ENCODE measurements at regions not wholly inside any gene's neighbourhood (a gene's known extent, or its start where the extent isn't known, plus 50 kb on each side); places are given as distances from the start of the nearest gene placed in this dataset.
A peak's percentile ranks its signal among the peaks of the same experiment; 100 is the strongest.
"Not testable (repeated sequence)": the region's sequence is repeated elsewhere in the genome, so short reads cannot be mapped to it uniquely, and the experiment has no call there.

GRCh38 chr4:85018983-85019382 lies 52.5 kb upstream of the WDFY3 start:
- no peak for DNase-seq (ENCODE audit: low read depth)

DNA sequence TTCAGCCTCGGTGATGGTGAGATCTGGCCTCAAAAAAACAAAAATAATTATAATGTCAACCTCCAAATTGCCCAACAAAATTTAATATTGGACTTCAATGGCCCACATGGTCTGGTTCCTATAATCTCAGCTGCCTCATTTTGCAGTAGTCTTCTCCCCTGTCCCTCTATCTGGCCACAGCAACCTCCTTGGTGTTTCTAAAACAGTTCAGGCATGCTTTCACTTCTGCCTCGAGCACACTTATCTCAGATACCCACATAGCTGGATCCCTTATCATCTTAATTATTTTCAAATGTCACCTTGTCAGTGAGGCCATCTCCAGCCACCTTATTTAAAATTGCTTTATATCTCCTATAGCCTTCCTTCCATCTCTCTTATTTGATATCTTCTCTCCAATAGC lies 52.9 kb upstream of the WDFY3 start:
- DNase-seq (ENCODE audit: low read depth) = no peak

DNA sequence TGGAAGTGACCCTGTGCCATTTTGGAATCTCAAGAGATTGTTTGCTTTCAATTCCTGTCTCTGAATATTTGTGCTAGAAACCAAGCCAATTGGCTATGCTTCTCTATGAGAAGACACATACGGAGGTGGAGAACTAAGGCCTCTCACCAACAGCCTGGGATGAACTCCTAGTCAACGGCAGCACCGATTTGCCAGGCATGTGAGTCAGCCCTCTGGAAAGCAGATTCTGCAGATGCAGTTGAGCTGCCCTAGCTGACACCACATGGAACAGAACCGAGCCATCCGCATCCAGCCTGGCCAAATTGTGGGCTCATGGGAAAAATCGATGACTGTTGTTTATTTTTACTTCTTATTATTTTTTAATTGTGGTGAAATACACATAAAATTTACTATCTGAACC lies 58.2 kb upstream of the WDFY3 start:
- DNase-seq (ENCODE audit: low read depth) = no peak

- DNase-seq (ENCODE audit: low read depth) = peak; percentile 7
Observed at GRCh38 chr4:85028910-85029309, 62.4 kb upstream of the WDFY3 start.

- DNase-seq (ENCODE audit: low read depth) = no peak
Observed at GRCh38 chr4:85029453-85029852, 63.0 kb upstream of the WDFY3 start.

GRCh38 chr4:85030156-85030555 lies 63.7 kb upstream of the WDFY3 start:
- no peak for DNase-seq (ENCODE audit: low read depth)

GRCh38 chr4:85033838-85034237 lies 67.3 kb upstream of the WDFY3 start:
- not testable (repeated sequence) for DNase-seq (ENCODE audit: low read depth)

DNA sequence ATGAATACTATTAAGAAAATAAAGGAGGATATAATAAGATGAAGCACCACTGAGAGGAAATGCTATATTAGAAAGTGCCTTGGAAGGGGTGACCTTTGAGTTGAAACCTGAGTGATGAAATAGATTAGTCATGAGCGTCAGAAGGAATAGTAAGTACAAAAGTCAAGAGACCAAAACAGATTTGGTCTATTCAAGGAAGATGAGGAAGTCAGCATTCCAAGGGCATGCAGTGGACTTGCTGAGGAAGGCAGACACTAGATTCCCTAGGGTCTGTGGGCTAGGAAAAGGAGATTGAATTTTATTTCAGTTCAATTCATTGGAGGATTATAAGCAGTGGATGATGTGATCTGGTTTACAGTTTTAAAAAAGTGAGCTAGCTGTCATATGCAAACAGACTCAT lies 73.0 kb upstream of the WDFY3 start:
- no peak for DNase-seq (ENCODE audit: low read depth)

DNA sequence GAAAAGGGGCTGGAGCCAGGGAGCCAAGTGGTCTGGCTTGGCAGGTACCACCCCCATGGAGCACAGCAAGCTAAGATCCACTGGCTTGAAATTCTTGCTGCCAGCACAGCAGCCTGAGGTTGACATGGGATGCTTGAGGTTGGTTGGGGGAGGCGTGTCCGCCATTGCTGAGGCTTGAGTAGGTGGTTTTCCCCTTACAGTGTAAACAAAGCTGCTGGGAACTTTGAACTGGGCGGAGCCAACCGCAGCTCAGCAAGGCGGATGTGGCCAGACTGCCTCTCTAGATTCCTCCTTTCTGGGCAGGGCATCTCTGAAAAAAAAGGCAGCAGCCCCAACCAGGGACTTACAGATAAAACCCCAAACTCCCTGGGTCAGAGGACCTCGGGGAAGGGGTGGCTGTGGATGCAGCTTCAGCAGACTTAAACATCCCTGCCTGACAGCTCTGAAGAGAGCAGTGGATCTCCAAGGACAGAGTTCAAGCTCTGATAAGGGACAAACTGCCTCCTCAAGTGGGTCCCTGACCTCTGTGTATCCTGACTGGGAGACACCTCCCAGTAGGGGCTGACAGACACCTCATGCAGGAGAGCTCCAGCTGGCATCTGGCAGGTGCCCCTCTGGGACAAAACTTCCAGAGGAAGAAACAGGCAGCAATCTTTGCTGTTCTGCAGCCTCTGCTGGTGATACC lies 77.5 kb upstream of the WDFY3 start:
- DNase-seq (ENCODE audit: low read depth) = not testable (repeated sequence)

DNA sequence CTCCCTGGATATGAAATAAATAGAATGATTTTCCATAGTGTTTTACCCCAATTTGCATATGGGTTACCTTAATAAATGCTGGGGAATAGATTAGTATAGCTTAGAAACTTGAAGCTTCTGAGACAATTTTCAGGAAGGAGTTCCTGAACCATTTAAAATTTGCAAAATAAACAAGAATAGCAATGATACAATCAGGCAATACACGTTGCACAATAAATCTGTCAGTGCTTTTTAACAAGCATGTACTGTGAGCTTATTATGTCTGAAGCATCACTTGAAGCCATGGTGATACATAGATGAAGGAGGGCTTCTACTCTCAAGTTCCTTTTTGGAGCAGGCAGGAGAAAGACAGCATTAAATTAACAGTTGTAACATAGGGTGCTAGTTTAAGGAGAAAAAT lies 84.2 kb upstream of the WDFY3 start:
- no peak for DNase-seq (ENCODE audit: low read depth)

DNA sequence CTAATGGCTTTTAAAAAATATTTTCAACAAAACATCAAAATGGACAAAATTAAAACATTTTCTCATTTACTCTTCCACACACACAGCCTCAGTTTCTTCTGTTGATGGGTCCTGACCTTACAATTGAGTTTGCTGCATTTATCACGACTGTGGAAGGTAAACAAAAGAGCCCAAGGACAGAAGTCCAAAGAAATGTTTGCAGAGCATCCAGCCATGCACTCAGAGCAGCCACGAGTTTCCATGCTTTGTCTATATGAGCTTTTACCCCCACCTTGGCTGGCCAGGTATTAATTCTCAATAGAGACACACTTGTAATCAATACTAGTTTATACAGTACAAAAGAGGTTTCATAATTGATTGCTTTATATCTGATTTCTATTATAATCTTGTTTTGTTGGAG lies 85.0 kb upstream of the WDFY3 start:
- DNase-seq (ENCODE audit: low read depth) = no peak

DNA sequence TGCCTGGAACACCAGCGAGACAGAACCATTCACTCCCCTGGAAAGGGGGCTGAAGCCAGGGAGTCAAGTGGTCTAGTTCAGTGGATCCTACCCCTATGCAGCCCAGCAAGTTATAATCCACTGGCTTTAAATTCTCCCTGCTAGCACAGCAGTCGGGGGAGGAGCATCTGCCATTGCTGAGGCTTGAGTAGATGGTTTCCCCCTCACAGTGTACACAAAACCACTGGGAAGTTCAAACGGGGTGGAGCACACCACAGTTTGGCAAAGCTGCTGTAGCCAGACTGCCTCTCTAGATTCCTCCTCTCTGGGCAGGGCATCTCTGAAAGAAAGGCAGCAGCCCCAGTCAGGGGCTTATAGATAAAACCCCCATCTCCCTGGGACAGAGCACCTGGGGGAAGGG lies 88.4 kb upstream of the WDFY3 start:
- DNase-seq (ENCODE audit: low read depth) = not testable (repeated sequence)

GRCh38 chr4:85058551-85058950 lies 92.1 kb upstream of the WDFY3 start:
- DNase-seq (ENCODE audit: low read depth) = no peak

DNA sequence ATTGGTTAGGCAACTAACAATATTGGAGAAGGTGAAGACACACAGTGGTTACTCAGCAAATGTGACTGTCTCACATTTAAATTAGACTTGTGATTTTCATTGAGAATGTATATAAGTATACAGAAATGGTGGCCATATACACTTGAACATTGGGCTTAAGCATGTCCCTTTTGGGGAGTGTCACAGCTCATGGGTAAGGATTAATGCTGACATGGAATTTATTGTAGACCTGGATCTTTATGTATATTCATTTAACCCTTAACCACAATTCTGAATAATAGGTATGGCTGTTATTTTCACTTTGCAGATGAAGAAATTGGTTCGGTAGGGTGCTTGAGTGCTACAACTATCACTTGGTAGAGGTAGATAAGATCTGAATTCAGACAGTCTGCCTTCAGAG lies 95.5 kb upstream of the WDFY3 start:
- DNase-seq (ENCODE audit: low read depth) = no peak

GRCh38 chr4:85062466-85062865 lies 96.0 kb upstream of the WDFY3 start:
- no peak for DNase-seq (ENCODE audit: low read depth)

DNA sequence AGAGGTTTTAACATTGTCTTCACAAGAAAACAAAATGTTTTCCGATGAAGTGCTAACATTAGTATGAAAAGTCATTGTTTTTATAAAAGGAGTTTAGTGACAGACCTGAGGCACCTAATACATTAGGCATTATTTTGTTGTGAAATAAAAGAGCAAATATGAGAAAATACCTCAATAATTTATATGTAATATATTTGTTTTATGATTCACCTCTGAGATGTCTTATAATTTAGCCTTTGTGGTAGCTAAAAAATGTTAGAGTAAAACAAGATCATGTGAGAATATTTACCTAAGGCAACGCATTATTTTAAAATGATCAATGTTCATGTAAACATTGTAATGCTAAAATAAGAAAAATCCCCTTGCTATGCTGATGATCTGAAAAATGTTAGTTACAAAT lies 100.9 kb upstream of the WDFY3 start:
- no peak for DNase-seq (ENCODE audit: low read depth)

DNA sequence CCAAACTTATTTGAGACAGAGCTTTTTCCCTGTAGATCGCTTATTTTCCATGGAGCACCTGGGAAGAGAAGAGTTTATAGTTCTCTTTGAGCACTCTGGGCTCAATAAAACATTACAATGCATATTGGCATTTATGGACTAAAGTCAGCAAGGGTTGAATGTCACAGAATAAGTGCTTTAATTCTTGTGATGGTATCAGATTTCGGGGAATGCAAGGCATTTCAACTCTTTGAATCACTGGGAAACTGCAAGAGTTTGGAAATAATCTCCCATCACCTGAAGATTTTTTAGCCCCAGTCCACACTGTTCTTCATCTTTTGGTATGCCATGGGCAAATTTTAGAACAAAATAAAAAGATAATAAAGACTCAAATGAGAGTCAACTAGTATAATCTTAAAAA lies 111.5 kb upstream of the WDFY3 start:
- no peak for DNase-seq (ENCODE audit: low read depth)

DNA sequence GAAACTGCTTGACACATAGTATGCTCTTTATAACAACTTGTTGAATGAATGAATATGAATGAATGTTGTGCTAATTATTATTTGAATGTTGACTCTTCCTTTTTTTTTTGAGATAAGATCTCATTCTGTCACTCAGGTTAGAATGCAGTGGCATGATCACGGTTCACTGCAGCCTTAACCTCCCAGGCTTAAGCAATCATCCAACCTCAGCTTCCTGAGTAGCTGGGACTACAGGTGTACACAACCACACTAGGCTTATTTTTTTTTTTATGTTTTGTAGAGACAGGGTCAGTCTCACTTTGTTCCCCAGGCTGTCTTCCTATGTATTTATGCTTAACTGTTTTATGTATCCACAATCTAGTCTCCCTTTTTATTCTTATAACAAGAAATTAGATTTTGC lies 114.7 kb upstream of the WDFY3 start:
- no peak for DNase-seq (ENCODE audit: low read depth)

GRCh38 chr4:85084371-85085094 lies 118.0 kb upstream of the WDFY3 start:
- DNase-seq (ENCODE audit: low read depth) = peak; percentile 5

- no peak for DNase-seq (ENCODE audit: low read depth)
Observed at GRCh38 chr4:85086721-85087120, 120.2 kb upstream of the WDFY3 start.

- DNase-seq (ENCODE audit: low read depth) = no peak
Observed at GRCh38 chr4:85092536-85092935, 126.0 kb upstream of the WDFY3 start.

DNA sequence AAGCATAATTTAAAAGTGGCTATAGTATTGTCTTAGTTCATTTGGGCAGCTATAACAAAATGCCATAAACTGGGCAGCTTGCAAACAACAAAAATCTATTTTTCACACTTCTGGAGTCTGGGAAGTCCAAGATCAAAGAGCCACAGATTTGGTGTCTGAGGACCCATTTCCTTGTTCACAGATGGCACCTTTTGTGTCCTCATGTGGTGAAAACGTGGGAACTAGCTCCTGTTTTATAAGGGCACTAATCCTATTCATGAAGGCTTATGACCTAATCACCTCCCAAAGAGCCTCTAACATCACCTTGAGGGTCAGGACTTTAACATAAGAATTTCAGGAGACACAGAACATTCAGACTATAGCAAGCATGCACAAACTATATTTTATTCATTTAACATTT lies 126.5 kb upstream of the WDFY3 start:
- no peak for DNase-seq (ENCODE audit: low read depth)

DNA sequence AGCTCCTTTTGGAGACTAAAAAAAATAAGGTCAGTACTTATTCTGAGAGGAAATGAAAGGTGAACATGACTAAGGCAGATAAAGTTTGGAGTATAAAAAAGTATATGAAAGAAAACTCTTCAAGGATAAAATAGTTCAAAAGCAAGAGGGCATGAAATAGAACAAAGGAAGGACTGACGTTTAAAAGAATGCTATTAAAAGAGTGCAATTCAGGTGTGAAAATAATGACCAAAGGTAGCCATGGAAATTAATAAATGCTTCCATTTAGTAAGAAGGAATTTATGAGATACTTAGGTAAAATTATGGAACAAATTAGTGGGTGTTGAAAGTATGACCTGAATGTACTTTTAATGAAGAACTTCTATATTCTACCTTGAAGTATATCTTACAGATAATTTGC lies 128.2 kb upstream of the WDFY3 start:
- no peak for DNase-seq (ENCODE audit: low read depth)

- no peak for DNase-seq (ENCODE audit: low read depth)
Observed at GRCh38 chr4:85102606-85103005, 136.1 kb upstream of the WDFY3 start.

Measured in GM04503 (cell line).